SK-N-SH treated with all-trans-retinoic acid at 6 μM for 48 hours (cell line): ENCODE measurements at regions not wholly inside any gene's neighbourhood (a gene's known extent, or its start where the extent isn't known, plus 50 kb on each side); places are given as distances from the start of the nearest gene placed in this dataset.

Experiments
- ATAC-seq: fragments of 200-7000 bp; cut with Tn5 transposase; 3 replicates; pipeline ENCODE4 v1.9.1; 2020; ENCODE audit warnings: mild to moderate bottlenecking, moderate library complexity
- ARNTL ChIP-seq: fragments of 450-650 bp; formaldehyde crosslinking; IDR thresholded peaks from 2 replicates; pipeline ENCODE4 v1.5.0; 2020; ENCODE audit warnings: low read depth, mild to moderate bottlenecking, moderate library complexity, borderline replicate concordance
- BACH2 ChIP-seq: fragments of 250-450 bp; sonication (Bioruptor Pico); IDR thresholded peaks from 2 replicates; pipeline ENCODE4 v1.9.0; 2021; ENCODE audit warnings: mild to moderate bottlenecking, borderline replicate concordance
- CSDC2 ChIP-seq: fragments of 250-450 bp; sonication (Bioruptor Pico); IDR thresholded peaks from 2 replicates; pipeline ENCODE4 v1.5.0; 2020; ENCODE audit warnings: mild to moderate bottlenecking, moderate library complexity
- ESRRG ChIP-seq: fragments of 250-450 bp; sonication (Bioruptor Pico); IDR thresholded peaks from 2 replicates; pipeline ENCODE4 v1.6.1; 2021; ENCODE audit warnings: mild to moderate bottlenecking
- ISL1 ChIP-seq: fragments of 250-450 bp; sonication (Bioruptor Pico); IDR thresholded peaks from 2 replicates; pipeline ENCODE4 v2.1.2; 2022; ENCODE audit warnings: mild to moderate bottlenecking, moderate library complexity
- PPARA ChIP-seq: fragments of 250-450 bp; sonication (Bioruptor Pico); IDR thresholded peaks from 2 replicates; pipeline ENCODE4 v1.5.0; 2020; ENCODE audit warnings: mild to moderate bottlenecking, borderline replicate concordance
- SNAI2 ChIP-seq: fragments of 250-450 bp; sonication (Bioruptor Pico); IDR thresholded peaks from 2 replicates; pipeline ENCODE4 v1.5.0; 2020; ENCODE audit warnings: mild to moderate bottlenecking, moderate library complexity
- TCF4 ChIP-seq: fragments of 250-450 bp; sonication (Bioruptor Pico); IDR thresholded peaks from 2 replicates; pipeline ENCODE4 v1.8.0; 2021; ENCODE audit warnings: mild to moderate bottlenecking, moderate library complexity, borderline replicate concordance
- TOX ChIP-seq: fragments of 250-450 bp; sonication (Bioruptor Pico); IDR thresholded peaks from 2 replicates; pipeline ENCODE4 v1.8.0; 2021; ENCODE audit warnings: mild to moderate bottlenecking, moderate library complexity, borderline replicate concordance
- ZC3H10 ChIP-seq: fragments of 250-450 bp; sonication (Bioruptor Pico); IDR thresholded peaks from 2 replicates; pipeline ENCODE4 v1.5.1; 2021; ENCODE audit warnings: mild to moderate bottlenecking, moderate library complexity
- ZFP3 ChIP-seq: fragments of 250-450 bp; sonication (Bioruptor Pico); IDR thresholded peaks from 2 replicates; pipeline ENCODE4 v1.5.0; 2020; ENCODE audit warnings: mild to moderate bottlenecking, moderate library complexity
- ZFP30 ChIP-seq: fragments of 450-650 bp; formaldehyde crosslinking; IDR thresholded peaks from 2 replicates; pipeline ENCODE4 v1.5.0; 2022; ENCODE audit warnings: mild to moderate bottlenecking, moderate library complexity
- ZNF565 ChIP-seq: fragments of 450-650 bp; formaldehyde crosslinking; conservative IDR thresholded peaks from 2 replicates; pipeline ENCODE4 v1.5.0; 2020; ENCODE audit warnings: low read depth, mild to moderate bottlenecking, moderate library complexity
- ZNF8 ChIP-seq: fragments of 450-650 bp; formaldehyde crosslinking; IDR thresholded peaks from 2 replicates; pipeline ENCODE4 v1.5.0; 2020; ENCODE audit warnings: mild to moderate bottlenecking, moderate library complexity
- TF ChIP-seq, protein P1 (sequence below): fragments of 250-450 bp; sonication (Bioruptor Pico); IDR thresholded peaks from 2 replicates; pipeline ENCODE4 v1.5.1; 2021; ENCODE audit warnings: mild to moderate bottlenecking, moderate library complexity
- TF ChIP-seq, protein P2 (sequence below): fragments of 250-450 bp; sonication (Bioruptor Pico); IDR thresholded peaks from 2 replicates; pipeline ENCODE4 v1.8.0; 2020; ENCODE audit warnings: mild to moderate bottlenecking, moderate library complexity, borderline replicate concordance
- TF ChIP-seq, protein P3 (sequence below): fragments of 250-450 bp; sonication (Bioruptor Pico); IDR thresholded peaks from 2 replicates; pipeline ENCODE4 v1.5.1; 2020; ENCODE audit warnings: low read depth, mild to moderate bottlenecking, moderate library complexity
- TF ChIP-seq, protein P4 (sequence below): fragments of 250-450 bp; sonication (Bioruptor Pico); IDR thresholded peaks from 2 replicates; pipeline ENCODE4 v1.5.0; 2020; ENCODE audit warnings: mild to moderate bottlenecking, moderate library complexity
- TF ChIP-seq, protein P5 (sequence below): fragments of 250-450 bp; sonication (Bioruptor Pico); IDR thresholded peaks from 2 replicates; pipeline ENCODE4 v1.8.0; 2021; ENCODE audit warnings: low read depth, mild to moderate bottlenecking, moderate library complexity, borderline replicate concordance

DNA sequence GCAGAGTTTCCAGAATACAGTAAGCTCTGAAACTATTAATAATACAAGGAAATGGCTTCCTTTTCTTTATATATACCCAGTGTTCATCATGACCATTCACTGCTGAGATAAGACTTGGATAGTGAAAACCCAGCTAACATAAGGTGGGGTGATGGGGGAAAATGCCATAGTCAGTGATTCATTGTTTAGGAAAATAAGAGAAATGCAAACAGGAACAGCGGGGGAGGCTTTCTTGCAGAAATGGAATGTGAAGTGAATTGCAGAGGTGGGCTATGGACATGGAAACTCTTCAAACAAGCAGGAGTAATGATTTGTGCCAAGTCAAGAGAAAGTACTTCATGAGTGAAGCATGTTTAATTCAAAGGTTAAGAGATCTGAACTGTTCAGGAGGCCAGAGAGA is 519.4 kb downstream of the TDRD15 start:
- ATAC-seq = no peak
- TF ChIP-seq TOX (CRISPR knock-in tag) = no peak
- no peak for TF ChIP-seq ESRRG (CRISPR knock-in tag)
- TF ChIP-seq, protein P1, sequence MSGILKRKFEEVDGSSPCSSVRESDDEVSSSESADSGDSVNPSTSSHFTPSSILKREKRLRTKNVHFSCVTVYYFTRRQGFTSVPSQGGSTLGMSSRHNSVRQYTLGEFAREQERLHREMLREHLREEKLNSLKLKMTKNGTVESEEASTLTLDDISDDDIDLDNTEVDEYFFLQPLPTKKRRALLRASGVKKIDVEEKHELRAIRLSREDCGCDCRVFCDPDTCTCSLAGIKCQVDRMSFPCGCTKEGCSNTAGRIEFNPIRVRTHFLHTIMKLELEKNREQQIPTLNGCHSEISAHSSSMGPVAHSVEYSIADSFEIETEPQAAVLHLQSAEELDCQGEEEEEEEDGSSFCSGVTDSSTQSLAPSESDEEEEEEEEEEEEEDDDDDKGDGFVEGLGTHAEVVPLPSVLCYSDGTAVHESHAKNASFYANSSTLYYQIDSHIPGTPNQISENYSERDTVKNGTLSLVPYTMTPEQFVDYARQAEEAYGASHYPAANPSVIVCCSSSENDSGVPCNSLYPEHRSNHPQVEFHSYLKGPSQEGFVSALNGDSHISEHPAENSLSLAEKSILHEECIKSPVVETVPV = no peak
- no peak for TF ChIP-seq ZFP3 (CRISPR knock-in tag)
- no peak for TF ChIP-seq ARNTL (CRISPR knock-in tag)
- no peak for TF ChIP-seq PPARA (CRISPR knock-in tag)
- TF ChIP-seq, protein P2, sequence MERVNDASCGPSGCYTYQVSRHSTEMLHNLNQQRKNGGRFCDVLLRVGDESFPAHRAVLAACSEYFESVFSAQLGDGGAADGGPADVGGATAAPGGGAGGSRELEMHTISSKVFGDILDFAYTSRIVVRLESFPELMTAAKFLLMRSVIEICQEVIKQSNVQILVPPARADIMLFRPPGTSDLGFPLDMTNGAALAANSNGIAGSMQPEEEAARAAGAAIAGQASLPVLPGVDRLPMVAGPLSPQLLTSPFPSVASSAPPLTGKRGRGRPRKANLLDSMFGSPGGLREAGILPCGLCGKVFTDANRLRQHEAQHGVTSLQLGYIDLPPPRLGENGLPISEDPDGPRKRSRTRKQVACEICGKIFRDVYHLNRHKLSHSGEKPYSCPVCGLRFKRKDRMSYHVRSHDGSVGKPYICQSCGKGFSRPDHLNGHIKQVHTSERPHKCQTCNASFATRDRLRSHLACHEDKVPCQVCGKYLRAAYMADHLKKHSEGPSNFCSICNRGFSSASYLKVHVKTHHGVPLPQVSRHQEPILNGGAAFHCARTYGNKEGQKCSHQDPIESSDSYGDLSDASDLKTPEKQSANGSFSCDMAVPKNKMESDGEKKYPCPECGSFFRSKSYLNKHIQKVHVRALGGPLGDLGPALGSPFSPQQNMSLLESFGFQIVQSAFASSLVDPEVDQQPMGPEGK = no peak
- no peak for TF ChIP-seq ZNF8
- TF ChIP-seq, protein P3, sequence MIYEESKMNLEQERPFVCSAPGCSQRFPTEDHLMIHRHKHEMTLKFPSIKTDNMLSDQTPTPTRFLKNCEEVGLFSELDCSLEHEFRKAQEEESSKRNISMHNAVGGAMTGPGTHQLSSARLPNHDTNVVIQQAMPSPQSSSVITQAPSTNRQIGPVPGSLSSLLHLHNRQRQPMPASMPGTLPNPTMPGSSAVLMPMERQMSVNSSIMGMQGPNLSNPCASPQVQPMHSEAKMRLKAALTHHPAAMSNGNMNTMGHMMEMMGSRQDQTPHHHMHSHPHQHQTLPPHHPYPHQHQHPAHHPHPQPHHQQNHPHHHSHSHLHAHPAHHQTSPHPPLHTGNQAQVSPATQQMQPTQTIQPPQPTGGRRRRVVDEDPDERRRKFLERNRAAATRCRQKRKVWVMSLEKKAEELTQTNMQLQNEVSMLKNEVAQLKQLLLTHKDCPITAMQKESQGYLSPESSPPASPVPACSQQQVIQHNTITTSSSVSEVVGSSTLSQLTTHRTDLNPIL = no peak
- no peak for TF ChIP-seq CSDC2 (CRISPR knock-in tag)
- TF ChIP-seq BACH2 = no peak
- no peak for TF ChIP-seq ZFP30 (CRISPR knock-in tag)
- TF ChIP-seq ZC3H10 (CRISPR knock-in tag) = no peak
- TF ChIP-seq, protein P4, sequence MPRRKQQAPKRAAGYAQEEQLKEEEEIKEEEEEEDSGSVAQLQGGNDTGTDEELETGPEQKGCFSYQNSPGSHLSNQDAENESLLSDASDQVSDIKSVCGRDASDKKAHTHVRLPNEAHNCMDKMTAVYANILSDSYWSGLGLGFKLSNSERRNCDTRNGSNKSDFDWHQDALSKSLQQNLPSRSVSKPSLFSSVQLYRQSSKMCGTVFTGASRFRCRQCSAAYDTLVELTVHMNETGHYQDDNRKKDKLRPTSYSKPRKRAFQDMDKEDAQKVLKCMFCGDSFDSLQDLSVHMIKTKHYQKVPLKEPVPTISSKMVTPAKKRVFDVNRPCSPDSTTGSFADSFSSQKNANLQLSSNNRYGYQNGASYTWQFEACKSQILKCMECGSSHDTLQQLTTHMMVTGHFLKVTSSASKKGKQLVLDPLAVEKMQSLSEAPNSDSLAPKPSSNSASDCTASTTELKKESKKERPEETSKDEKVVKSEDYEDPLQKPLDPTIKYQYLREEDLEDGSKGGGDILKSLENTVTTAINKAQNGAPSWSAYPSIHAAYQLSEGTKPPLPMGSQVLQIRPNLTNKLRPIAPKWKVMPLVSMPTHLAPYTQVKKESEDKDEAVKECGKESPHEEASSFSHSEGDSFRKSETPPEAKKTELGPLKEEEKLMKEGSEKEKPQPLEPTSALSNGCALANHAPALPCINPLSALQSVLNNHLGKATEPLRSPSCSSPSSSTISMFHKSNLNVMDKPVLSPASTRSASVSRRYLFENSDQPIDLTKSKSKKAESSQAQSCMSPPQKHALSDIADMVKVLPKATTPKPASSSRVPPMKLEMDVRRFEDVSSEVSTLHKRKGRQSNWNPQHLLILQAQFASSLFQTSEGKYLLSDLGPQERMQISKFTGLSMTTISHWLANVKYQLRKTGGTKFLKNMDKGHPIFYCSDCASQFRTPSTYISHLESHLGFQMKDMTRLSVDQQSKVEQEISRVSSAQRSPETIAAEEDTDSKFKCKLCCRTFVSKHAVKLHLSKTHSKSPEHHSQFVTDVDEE (CRISPR knock-in tag) = no peak
- TF ChIP-seq TCF4 (CRISPR knock-in tag) = no peak
- TF ChIP-seq SNAI2 (CRISPR knock-in tag) = no peak
- no peak for TF ChIP-seq ZNF565 (CRISPR knock-in tag)
- TF ChIP-seq ISL1 (CRISPR knock-in tag) = no peak
- TF ChIP-seq, all 23 proteins: peak for 0

DNA sequence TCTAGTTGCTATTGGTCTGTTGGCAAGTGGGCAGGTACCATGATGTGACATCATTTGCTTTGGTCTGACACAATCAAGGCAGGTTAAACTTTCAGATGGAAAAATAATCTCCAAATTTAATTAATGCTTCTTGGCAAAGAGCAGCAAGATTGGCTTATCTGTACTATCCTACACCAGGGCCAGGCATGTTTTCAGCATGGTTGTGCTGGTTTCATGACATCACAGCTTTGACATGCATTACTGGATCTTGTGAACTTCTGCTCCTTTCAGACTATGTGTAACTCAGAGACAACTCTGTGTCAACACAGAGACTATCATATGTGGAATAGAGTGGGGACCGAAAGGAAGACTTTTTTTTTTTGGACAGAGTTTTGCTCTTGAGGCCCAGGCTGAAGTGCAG is 520.5 kb downstream of the TDRD15 start:
- no peak for ATAC-seq
- TF ChIP-seq, protein P4 (CRISPR knock-in tag) = no peak
- TF ChIP-seq, protein P5, sequence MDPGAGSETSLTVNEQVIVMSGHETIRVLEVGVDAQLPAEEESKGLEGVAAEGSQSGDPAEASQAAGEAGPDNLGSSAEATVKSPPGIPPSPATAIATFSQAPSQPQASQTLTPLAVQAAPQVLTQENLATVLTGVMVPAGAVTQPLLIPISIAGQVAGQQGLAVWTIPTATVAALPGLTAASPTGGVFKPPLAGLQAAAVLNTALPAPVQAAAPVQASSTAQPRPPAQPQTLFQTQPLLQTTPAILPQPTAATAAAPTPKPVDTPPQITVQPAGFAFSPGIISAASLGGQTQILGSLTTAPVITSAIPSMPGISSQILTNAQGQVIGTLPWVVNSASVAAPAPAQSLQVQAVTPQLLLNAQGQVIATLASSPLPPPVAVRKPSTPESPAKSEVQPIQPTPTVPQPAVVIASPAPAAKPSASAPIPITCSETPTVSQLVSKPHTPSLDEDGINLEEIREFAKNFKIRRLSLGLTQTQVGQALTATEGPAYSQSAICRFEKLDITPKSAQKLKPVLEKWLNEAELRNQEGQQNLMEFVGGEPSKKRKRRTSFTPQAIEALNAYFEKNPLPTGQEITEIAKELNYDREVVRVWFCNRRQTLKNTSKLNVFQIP (CRISPR knock-in tag) = no peak
- TF ChIP-seq, protein P3 = no peak
- TF ChIP-seq ZFP30 (CRISPR knock-in tag) (no peak), PPARA (CRISPR knock-in tag) (no peak), ARNTL (CRISPR knock-in tag) (no peak), CSDC2 (CRISPR knock-in tag) (no peak), ZNF565 (CRISPR knock-in tag) (no peak), ZNF8 (no peak)
- TF ChIP-seq, protein P2 = no peak
